SHP77 (cell line): ENCODE measurements at regions not wholly inside any gene's neighbourhood (a gene's known extent, or its start where the extent isn't known, plus 50 kb on each side); places are given as distances from the start of the nearest gene placed in this dataset.
"Not testable (repeated sequence)": the region's sequence is repeated elsewhere in the genome, so short reads cannot be mapped to it uniquely, and the experiment has no call there.

Source experiments
- DNase-seq, 2 experiments: peaks; one replicate each; lab custom pipeline; 2025; lab: John Stamatoyannopoulos, UW

DNA sequence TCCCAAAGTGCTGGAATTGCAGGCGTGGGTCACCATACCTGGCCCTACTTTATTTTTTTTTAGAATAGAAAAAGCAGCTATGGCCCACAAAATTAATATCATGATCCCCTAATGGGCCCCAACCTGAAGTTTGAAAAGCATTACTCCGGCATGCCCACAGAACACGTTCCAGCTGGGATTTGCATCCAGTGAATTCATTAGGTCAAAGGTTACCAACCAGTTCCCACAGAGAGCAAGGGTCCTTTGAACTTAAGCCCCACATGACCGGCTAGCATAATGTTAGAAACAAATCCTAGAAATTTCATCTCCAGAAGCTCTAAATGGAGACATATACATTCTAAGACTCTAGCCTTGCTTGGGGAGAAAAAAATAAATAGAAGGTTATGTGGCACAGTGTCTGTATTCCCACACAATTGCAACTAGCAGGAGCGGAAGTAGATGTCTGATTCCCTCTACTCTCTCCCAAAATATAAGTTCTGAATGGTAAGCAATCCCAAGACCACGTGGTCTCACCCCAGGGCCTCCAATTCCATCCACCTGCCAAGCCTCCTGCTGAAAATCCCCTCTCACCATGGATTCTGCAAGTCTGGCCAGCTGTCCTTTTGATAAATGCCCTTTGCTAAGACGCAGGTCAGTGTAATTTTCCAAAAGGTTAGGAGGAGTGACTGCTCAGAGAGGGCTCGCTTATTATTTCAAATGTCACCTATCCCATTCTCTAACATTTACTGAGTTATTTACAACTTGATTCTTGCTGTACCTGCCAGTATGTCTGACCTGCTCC is 395.8 kb downstream of the NPIPA8 start:
- no peak for DNase-seq

DNA sequence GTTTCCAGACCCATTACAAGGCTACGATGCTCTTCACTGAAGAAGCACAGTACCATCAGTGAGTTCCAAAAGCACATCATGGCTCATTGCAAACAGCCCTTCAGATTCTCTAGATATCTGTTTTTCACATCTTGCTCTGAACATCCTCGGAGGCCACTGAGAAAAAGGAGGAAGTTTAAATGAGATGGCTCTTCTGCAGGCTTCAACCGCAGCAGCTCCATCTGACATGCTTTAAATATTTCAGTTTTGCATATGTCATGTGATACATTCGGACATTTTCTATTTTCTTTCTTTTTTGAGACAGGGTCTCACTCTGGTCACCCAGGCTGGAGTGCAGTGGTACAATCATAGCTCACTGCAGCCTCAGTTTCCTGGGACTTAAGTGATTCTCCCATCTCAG is 396.8 kb downstream of the NPIPA8 start:
- no peak for DNase-seq

DNA sequence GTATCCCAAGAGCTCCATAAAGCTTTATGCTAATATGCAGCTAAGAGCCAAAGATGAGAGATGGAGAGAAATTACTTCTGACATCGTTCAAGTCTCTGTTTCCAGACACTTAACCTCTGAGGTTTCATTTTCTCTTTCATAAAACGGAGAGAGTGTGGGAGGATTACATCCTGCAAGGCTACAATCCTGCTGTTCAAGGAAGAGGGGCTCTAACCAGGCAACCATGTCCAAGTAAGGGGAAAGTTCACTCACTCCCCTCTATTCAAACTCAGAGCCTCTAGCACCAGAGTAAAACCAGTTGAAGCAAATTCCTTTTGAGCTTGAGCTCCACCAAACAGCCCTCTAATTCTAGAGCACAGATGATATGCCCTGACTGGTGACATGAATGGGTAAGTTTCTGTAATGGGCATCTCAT is 397.4 kb downstream of the NPIPA8 start:
- DNase-seq, result no peak

DNA sequence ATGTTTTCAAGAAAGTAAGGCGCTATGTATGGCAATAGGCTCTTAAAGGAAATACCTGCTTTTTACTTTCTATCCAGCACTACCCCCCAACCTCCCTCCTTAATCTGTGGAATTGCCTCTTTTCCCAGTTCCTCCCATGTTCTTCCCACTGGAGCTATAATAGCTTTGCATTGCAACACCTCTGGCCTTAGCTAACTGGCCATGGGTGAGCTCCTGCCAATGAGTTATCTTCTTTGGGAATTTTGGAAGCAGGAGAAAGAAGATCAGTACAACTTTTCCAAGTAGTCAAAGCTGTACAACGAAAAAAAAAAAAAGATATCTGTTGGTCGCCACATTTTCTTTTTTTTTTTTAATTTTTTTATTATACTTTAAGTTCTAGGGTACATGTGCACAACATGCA is 398.0 kb downstream of the NPIPA8 start:
- no peak for DNase-seq

DNA sequence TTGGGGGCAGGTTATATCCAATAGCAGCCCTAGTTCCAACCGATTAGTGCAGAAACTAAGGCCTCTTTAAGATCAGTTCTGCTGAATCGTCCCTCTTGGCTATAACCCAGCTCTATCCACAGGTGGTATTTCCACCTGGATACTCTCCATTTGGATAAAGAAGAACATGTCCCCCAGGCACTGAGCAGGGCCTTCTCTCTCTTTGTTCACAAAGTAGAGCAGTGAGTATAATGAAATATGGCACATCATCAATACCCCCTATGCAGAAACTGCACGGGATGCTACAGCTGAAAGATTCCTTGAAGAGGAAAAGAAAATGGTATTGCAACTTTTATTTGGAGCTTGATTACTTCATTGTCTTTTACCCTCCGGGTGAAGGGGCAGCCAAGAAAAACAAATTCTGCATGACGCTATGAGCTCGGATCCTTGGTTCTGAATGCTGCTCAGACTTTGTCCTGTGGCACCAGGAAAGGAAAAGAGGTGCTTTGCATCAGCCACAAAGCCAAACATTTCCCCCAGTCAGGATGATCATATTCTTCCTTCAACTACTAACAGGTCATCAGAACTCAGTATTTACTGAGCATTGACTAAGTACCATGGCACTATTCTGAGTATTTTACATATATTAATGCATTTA is 399.7 kb downstream of the NPIPA8 start:
- DNase-seq, result no peak

DNA sequence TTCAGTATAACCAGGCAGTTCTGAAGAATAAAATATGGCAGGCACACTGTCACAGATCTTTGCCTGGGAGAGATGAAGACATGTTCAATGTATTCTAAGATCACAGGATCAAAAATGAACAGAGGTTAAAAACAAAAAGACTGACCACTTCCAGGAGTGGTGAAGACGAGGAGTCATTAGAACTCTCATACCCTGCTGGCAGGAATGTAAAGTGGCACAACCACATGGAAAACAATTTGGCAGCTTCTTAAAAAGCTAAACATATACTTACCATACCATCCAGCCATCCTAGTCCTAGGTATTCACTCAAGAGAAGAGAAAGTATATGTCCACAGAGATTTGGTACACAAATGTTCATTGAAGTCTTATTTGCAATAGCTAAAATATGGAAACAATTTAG is 406.3 kb downstream of the NPIPA8 start:
- DNase-seq, result no peak

DNA sequence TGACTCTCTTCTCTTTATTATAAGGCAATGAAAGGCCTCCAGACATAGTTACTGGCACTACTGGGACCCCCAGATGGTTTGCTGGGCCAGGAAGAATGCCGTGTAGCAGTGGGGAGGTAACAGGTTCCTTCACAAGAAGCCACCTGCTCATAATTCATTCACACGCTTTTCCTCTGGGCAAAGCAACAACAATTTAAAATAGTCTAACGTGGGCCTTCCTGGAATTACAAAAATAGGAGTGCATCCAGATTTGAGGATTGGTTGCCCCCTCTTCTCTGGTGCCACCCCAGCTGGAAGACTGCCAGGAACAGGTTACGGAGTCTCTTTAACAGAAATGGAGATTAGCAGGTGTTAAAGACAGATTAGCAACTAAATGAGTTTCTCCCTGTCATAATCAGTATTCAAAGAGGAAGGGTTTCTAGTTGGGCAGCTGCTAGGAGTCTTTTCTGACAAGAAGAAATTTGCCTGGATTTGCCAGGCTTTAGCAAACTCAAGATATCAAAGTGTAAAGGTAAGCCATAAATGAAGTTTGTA is 409.6 kb downstream of the NPIPA8 start:
- DNase-seq, result no peak

DNA sequence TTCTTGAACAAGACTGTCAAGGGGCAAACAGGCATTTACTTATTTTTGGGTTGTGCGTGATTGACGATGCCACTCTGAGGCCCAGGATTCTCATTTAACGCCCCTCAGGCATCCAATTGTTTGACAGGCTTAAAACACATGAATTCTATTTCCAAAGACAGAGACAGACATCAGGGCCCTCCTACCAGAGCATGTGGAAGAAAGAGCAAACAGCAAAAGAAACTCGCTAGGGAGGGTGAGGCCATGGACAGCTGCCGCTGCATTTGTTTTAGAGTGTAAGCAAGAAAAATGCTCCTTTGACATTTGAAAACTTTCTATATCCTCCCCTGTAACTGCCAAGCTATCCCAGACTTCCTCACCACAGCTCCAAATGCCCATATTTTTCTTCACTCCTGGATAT is 410.1 kb downstream of the NPIPA8 start:
- no peak for DNase-seq

DNA sequence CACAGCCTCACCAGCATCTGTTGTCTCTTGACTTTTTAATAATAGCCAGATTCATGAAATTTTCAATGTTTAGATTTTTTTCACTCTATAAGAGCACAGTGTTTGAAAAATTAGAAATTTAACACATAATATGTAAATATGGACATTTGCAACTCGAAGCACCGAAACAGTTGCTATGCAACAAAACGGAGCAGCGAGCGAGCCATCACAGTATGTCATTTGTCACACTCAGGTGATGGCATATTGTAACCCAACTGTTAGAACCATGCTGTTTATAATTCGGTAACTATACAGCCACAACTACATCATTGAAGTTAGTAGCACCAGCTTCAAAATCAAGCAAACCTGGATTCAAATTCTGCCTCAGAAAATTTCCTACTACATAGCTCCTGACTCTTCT is 410.8 kb downstream of the NPIPA8 start:
- DNase-seq, result no peak

DNA sequence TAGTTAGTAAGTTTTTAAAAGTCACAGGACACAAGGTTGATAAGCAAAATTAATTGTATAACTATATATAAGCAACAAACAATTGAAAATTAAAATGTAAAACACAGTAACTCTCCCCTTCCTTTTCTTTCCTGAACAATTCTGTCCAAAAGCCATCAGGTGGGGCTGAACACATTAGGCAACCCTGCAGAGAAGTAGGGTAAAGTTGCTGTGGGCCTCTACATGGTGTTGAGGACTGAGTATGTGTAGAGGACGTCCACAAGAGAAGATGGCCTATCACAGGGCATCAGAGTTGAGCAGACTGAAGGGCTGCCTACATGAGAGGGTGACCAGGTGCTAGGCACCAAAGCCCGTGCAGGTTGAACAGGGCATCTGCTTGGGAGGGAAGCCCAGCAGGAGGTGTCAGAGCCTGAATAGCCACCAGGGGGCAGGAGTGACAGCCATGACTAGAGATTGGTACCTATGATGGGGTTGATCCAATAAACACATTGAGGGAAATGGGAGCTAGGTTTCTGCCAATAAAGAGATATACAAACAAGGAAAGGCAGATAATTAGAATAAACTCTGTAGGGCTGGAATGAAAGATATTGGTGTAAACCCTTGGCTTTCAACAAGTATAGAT is 415.1 kb downstream of the NPIPA8 start:
- peak in 1 of 2 experiments; percentile 48 for DNase-seq

DNA sequence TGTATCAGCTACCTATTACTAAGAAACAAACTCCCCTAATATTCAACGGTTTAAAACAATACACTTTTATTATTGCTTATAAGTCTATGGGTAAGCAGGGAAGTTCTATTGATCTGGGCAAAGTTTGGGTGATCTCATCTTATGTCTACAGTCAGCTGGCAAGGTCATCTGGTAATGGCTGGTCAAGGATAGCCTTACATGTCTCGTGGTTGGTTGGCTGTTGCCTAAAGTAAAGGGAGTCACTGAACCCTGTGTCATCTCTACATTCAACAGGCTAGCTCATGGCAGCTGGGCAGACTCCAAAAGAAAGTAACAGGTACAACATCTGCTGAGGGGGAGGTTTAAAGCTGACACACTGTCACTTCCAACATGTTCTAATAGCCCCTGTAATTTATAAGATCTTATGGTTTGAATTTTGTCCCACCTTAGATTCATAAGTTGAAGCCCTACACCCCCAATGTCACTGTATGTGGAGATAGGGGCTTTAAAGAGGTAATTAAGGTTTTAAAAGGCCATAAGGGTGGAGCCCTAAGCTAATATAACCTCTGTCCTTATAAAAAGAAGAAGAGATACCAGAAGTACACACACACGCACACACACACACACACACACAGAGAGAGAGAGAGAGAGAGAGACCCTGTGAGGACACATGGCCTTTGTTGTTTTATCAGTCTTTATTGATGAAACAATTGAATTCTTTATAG is 419.1 kb downstream of the NPIPA8 start:
- DNase-seq, result no peak

DNA sequence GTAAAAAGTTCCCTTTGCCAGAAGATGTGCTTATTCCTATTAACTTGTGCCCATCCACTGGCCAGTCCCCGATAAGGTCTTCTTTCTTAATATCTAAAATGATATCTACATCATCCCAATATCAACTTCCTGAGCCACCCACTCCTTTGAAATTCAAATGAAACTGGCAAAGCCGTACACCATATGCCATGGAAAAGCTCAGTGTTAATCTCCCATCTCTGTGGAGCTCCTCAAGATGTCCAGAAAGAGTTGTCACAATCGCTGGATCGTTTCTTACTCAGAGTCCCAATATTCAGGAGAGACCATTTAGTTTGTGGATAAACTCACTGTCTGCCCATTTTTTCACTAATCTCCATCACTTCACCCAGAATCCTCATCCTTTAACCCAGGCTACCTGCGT is 420.7 kb downstream of the NPIPA8 start:
- DNase-seq, result no peak

DNA sequence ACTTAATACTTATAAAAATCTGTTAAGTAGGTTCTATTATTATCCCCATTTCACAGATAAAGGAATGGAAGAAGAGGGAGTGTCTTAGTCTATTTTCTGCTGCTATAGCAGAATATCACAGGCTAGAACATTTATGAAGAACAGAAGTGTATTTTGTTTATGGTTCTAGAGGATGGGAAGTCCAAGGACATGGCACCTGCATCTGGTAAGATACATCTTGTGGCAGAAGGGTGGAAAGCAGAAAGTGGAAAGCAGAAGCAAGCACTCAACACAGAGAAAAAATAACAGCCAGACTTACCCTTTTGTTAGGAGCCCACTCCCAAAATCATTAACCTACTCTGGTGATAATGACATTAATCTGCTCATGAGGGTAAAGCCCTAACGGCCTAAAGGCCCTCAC is 422.4 kb downstream of the NPIPA8 start:
- no peak for DNase-seq

DNA sequence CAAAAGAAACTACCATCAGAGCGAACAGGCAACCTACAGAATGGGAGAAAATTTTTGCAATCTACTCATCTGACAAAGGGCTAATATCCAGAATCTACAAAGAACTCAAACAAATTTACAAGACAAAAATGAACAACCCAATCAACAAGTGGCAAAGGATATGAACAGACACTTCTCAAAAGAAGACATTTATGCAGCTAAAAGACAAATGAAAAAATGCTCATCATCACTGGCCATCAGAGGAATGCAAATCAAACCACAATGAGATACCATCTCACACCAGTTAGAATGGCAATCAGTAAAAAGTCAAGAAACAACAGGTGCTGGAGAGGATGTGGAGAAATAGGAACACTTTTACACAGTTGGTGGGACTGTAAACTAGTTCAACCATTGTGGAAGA is 425.0 kb downstream of the NPIPA8 start:
- not testable (repeated sequence) for DNase-seq

DNA sequence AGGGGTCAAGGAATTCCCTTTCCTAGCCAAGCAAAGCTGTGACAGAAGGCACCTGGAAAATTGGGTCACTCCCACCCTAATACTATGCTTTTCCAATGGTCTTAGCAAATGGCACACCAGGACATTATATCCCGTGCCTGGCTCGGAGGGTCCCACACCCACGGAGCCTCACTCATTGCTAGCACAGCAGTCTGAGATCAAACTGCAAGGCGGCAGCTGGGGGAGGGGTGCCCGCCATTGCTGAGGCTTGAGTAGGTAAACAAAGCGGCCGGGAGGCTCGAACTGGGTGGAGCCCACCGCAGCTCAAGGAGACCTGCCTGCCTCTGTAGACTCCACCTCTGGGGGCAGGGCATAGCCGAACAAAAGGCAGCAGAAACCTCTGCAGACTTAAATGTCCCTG is 429.9 kb downstream of the NPIPA8 start:
- not testable (repeated sequence) for DNase-seq

DNA sequence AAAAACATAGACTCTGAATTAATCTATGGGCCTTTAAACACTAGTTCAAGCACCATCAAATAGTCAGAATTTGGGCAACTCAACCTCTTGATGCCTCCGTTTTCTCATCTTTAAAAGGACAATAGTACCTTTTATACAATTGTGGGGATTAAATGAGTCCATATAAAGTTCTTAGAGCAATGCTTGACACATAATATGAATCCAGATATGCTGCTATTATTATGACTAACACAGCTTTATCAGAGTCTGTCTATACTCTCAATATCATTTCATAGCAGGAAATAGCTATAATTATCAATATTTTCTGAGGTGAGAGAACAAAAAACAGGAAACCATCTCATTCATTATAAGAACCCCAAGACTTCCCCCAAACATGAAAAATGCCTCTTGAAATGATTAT is 430.5 kb upstream of the XYLT1 start:
- DNase-seq, result no peak

DNA sequence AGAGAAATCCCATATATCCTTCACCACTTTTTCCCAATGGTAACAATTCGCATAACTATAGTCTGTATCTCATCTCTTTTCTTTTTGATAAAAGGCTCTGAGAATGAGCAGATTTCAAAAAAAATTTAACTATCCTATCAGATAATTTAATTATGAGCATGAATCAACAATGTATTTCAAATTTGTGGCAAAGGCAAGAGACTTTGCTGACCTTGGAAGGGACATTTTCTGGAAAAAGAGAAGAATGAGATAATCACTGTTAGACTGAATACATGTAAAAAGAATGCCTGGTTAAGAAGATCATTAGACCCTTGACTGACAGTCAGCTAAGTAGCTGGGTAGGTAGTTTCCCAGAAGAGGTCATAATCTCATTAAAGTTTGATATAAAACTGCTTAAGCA is 428.4 kb upstream of the XYLT1 start:
- DNase-seq, result no peak

DNA sequence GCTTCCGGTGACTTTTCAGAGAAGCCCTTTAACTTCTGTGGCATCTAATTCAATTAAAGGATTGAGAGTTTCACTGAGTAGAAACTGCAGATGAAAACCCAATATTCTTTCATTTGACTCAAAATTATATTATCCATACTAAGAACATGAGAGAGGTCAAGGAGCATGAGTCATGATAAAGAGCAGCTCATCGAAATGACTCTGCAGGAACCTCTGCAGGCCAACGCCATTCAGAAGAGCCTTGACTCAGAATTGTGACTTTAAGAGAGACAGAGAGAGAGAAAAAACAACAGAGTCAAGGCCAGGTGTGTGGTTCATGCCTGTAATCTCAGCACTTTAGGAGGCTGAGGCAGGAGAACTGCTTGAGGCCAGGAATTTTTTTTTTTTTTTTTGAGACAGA is 417.2 kb upstream of the XYLT1 start:
- no peak for DNase-seq

DNA sequence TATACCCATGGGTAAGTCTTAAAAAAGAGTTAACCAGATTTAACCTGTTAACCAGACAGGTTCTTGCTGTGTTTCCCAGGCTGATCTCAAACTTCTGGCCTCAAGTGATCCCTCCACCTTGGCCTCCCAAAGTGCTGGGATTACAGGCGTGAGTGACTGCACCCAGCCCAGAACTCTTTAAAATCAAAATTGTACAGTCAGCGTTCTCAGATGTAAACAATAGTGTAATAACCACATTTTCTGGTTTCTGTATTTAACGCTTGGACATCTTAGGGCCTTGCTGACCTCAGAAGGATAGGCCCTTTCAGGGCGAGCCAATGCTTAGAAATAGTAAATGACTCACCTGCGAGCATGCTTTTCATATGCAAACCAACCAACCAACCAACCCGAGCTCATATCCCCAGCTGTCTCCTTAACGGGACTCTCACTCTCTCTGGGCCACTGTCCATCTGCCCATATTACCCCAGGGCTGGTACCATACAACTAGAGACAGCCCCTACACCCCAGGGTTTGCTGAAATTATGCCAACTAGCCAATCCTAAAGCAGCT is 415.0 kb upstream of the XYLT1 start:
- DNase-seq, result no peak

DNA sequence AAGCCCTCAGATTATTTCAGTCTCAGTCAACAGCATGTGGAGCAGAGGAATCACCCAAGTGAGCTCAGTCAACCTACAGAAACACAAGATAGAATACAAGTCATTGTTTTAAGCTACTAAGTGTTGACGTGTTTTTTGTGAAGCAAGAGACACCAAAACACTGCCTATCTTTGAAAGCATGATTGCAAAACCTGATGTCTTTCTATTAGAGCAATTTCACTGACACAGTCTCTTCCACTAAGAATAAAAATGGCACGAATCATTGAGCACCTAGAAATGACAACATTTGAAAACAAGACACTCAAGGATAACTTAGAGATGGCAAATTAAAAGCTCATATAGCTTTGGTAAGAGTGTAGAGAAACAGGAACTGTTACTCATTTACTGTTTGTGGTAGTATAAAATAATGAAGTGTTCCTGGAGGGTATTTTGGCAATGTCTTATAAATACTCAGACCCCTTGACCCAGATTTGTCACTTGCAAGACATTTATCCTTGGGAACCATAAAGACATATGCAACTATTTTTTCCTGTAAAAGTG is 407.1 kb upstream of the XYLT1 start:
- no peak for DNase-seq

DNA sequence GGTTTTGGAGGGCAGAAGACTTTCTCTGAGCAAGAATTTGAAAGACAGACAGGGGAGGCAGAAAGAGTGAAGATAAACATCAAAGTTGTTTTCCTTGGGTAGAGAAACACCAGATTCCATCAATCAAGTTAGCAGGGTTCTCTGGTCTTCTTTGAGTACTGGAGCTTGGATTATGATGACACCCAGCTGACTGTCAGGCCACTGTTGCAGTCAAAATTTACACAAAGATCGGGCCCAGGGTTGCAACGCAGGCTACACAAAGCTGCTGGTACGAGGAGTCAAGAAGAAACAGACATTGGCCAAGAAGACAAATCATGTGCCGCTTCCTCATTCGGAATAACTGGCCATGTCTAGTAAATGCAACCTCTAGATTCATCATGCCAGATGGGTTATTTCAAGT is 396.2 kb upstream of the XYLT1 start:
- no peak for DNase-seq

DNA sequence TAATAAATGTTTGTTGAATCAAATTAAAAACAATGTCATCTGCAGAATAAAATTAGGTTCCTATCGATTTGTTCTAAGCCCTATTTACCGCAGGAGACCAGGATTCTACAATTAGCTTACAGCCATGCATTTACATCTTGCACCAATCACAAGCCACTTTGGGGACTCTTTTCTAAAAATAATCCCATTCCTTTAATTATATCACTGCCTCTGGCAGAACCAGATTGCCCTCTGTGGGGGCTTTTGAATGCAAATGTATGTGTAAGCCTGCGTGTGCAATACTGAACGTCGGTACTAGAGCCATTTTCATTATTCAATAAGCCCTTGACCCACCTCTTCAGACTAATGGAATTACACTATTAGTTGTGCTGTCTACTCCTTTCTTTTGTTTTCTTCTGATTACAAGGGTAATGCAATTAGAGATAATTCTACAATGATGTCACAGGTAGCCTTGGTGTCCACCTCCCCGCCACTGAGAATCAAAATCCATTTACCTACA is 391.3 kb upstream of the XYLT1 start:
- no peak for DNase-seq
